Suppressor macrophage (primary cell): ENCODE measurements at regions not wholly inside any gene's neighbourhood (a gene's known extent, or its start where the extent isn't known, plus 50 kb on each side); places are given as distances from the start of the nearest gene placed in this dataset.
"Not testable (repeated sequence)": the region's sequence is repeated elsewhere in the genome, so short reads cannot be mapped to it uniquely, and the experiment has no call there.

Source experiments
- DNase-seq, 4 experiments: peaks; one replicate each; pipeline ENCODE4 v3.0.0-alpha.2; 2020 to 2022

- DNase-seq = no peak
Observed at GRCh38 chr2:40700231-40700954, 248.5 kb upstream of the SLC8A1 start.

GRCh38 chr2:40712197-40712894, 260.5 kb upstream of the SLC8A1 start:
- not testable (repeated sequence) for DNase-seq

- DNase-seq = no peak
Observed at GRCh38 chr2:40716879-40717278, 265.0 kb upstream of the SLC8A1 start.

- no peak for DNase-seq
Observed at GRCh38 chr2:40719414-40719813, 267.5 kb upstream of the SLC8A1 start.

GRCh38 chr2:40721595-40721994, 269.7 kb upstream of the SLC8A1 start:
- no peak for DNase-seq

- DNase-seq = no peak
Observed at GRCh38 chr2:40723194-40723593, 271.3 kb upstream of the SLC8A1 start.

GRCh38 chr2:40725040-40725439, 273.1 kb upstream of the SLC8A1 start:
- no peak for DNase-seq

- DNase-seq = peak in 1 of 4 experiments; percentile 5
Observed at GRCh38 chr2:40725950-40726349, 274.1 kb upstream of the SLC8A1 start.

DNA sequence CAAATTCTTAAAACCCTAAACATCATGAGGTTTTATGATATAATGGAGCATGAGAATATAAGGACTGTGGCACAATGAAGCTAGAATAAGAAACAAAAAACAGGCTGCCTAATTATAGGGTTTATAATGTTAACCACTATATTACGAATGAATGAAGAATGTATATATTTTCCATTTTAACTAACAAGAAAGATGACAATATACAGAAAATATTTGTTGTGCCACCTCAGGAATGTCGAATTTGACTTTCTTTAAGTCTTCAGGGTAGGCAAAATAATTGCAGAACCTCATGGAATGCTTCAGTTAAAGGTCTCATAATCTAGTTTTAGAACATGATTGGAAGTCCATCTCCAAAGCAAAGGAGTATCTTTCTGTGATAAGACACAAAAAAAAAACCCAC, 282.9 kb upstream of the SLC8A1 start:
- no peak for DNase-seq

- DNase-seq = no peak
Observed at GRCh38 chr2:40737180-40737579, 285.3 kb upstream of the SLC8A1 start.

- DNase-seq = no peak
Observed at GRCh38 chr2:40740419-40740818, 288.5 kb upstream of the SLC8A1 start.

- no peak for DNase-seq
Observed at GRCh38 chr2:40741532-40741931, 289.6 kb upstream of the SLC8A1 start.

DNA sequence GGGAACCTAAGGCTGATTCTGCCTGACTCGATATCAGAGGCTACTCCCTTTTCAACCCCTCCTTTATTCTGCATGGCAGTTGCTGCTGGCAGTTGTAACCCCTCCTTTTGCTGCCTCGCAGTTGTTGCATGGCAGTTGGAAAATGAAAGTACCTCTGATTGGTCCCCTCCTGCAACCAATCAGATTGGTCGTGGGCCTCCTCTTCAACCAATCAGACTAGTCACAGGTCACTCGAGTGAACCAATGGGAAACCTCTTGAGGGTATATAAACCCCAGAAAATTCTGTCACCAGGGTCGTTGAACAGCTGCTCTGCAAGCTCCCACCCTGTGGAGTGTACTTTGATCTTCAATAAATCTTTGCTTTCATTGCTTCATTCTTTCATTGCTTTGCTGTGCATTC, 294.3 kb upstream of the SLC8A1 start:
- DNase-seq = no peak

DNA sequence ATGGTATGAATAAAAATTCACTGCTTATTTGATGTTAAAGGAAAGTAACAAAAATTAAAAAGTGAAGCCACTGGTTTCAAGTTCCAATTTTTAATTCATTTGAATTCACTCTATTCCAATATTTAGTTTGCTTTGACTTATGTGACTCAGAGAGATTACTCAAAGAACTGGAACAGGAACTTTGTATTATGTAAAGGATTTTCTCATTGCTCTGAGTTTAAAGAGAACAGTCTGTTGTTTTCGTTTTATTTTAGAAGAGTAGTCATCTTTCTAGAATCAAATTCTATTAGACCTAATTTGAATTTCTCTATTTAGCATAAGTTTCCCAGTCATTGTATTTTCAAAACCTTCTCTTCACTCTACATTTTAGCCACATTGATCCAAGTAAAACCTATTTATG, 300.1 kb upstream of the SLC8A1 start:
- peak in 2 of 4 experiments; percentile 49 to 63 for DNase-seq

DNA sequence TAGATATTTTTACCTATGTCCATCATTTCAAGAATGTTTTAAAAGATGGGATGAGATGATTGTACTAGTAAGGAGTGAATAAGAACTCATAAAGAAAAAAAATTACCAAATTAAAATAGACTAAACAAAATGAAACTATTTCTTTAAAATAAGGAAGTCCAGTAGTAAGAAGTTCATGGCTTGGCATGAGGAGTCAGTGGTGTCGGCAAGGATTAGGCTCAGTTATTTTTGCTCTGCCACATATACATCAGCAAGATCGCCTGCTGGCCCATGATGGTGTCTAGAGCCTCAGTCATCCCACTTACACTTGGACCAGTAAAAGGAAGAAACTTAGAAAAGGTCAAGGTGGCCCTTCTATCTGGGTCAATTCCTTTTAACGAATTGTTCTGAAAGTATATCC, 300.9 kb upstream of the SLC8A1 start:
- DNase-seq = peak; percentile 26 to 61 (median 48)

DNA sequence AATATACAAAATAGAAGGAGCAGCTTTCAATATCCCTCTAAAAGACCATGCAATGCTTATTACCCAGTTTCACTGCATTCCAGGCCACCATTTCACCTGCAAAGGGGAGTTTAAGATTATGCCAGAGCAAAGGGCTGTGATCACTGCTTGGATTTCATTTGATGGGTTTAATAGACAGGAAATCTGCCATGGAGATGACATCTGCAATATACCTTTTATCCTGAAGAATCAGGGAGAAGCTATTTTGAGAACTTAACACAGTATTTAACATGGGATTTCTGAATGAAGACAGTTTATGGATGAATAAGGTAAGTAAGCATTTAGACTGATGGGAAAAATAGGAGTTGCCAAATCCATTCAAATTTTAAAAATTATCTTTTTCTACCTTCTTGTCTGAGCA, 303.0 kb upstream of the SLC8A1 start:
- DNase-seq = no peak

DNA sequence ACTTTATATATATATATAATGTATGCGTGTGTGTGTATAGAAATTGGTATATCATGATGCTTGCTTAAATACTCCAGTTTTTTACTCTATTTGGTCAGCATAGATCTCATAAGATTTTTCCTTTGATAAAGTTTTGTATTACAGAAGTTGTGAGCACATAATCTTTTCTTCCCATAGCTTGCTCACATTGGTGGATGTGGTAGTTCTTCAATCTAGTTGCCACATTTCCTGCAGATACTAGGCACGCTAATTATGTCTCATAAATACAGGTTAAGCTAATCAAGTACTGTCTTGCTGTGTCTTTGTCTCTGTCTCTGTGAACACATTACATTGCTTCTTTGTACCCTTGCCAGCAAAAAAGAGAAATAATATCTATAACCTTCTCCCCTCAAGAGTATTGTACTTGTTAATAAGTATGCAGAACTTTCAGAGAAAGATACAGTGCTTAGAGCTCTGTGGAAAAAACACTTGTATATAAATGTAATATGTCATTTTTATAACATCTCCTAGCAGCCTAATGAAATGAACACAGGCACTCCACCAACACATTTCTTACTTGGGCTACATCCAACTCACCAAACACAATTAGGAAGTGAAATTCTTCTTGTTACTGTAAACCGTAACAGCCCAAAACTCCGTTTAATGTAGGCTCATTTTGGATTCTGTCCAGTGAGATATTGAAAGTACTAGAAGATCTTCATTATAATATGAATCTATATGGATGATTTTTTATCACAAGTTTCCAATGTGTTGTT, 306.7 kb upstream of the SLC8A1 start:
- DNase-seq = peak; percentile 5 to 58 (median 36)

DNA sequence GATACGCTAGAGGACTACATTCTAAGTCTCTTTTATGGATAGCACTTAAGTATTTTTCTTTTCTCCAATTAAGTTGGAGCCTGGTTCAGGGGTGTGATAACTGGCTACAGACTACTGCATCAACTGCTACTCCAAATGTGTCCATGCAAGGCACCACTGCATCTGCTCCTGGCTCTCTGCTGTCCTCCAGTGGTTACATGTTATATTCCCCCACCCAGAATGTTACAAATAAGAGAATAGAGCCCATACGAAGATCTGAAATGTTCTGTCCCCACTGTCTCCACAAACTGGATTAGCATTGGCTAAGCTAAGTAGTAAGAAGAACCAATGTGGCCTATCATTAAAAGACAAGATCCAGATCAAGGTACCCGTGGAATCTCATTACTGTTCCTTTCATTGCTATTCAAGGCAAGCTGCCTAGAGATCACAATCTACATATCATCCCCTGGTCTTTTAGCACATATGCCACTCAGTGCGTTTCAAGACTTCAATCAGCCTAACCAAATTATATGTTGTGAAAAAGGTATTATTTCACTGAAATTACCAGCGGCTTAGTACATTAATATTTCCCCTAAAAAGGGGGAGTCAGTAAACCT, 308.3 kb upstream of the SLC8A1 start:
- DNase-seq = peak; percentile 69 to 80 (median 78)

- DNase-seq = no peak
Observed at GRCh38 chr2:40773291-40773690, 321.4 kb upstream of the SLC8A1 start.

DNA sequence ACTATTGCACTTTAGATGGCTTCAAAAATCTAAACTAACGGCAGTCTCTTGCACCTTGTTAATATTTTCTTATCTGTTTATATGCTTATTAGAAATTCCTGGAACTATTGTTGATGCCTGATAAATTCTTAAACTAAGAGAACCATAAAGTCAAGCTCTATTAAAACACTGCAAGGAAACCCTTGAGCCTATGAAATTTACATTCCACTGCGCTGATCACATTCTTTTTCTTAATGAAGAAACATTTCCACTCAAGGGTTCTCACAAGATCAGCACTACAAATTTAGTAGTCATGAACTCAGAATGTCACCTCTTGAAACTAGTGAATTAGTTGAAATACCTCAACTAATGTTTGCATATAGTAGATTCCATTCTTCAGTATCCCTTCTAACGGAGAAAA, 331.8 kb upstream of the SLC8A1 start:
- DNase-seq = no peak

DNA sequence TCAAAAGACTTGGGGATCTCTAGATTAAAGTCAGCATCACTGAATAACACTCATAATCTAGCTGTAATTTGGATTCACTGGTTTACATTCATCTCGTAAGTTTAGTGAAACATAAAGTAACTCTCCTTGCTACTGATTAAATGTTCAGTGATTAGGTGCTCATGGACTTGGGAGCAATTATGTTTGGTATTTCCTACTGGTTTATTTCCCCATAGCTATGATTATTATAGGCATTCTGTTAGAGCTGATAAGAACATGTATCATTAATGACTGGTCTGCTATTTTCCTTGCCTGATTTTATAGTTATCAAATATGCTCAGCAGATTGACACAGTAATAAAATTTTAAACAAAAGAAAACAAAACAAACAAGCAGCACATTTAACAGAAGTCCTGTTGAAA, 334.7 kb upstream of the SLC8A1 start:
- no peak for DNase-seq

DNA sequence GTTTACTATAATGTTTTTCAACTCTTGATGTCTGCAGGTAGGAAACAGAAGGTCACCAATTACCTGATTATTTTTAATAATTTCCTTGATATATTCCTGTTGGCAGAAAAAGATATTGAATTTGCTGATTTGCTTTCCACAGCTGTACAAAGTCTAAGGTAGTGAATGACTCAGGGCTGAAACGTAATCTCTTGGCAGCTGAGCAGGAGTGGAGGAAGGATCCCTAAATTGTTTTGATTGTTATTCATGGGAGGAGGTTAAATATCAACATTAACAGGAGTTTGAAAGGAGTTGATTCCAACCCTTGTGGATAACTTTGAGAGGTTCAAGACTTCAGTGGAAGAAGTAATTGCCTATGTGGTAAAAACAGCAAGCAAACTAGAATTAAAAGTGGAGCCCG, 345.2 kb upstream of the SLC8A1 start:
- no peak for DNase-seq

GRCh38 chr2:40803900-40804299, 352.0 kb upstream of the SLC8A1 start:
- DNase-seq = no peak
